Fibroblast of the conjunctiva (primary cell): ENCODE measurements at regions not wholly inside any gene's neighbourhood (a gene's known extent, or its start where the extent isn't known, plus 50 kb on each side); places are given as distances from the start of the nearest gene placed in this dataset.

Experiments used
- DNase-seq: peaks from one replicate; pipeline ENCODE4 v3.0.0-alpha.2; 2010; ENCODE audit warnings: low read depth

GRCh38 chr11:127640561-127641451 is 640.2 kb upstream of the KIRREL3 start:
- DNase-seq: no peak

GRCh38 chr11:127639916-127640315 is 639.3 kb upstream of the KIRREL3 start:
- no peak for DNase-seq

GRCh38 chr11:127632976-127633680 is 632.6 kb upstream of the KIRREL3 start:
- DNase-seq: no peak

- no peak for DNase-seq
Observed at GRCh38 chr11:127632546-127632945, 632.0 kb upstream of the KIRREL3 start.

GRCh38 chr11:127631974-127632373 is 631.4 kb upstream of the KIRREL3 start:
- no peak for DNase-seq

- no peak for DNase-seq
Observed at GRCh38 chr11:127629200-127629599, 628.6 kb upstream of the KIRREL3 start.

- DNase-seq: no peak
Observed at GRCh38 chr11:127628458-127628785, 627.9 kb upstream of the KIRREL3 start.

- no peak for DNase-seq
Observed at GRCh38 chr11:127627629-127628457, 627.3 kb upstream of the KIRREL3 start.

- no peak for DNase-seq
Observed at GRCh38 chr11:127627204-127627603, 626.6 kb upstream of the KIRREL3 start.

- no peak for DNase-seq
Observed at GRCh38 chr11:127625402-127625801, 624.8 kb upstream of the KIRREL3 start.

- no peak for DNase-seq
Observed at GRCh38 chr11:127624306-127624856, 623.8 kb upstream of the KIRREL3 start.

- DNase-seq: no peak
Observed at GRCh38 chr11:127622686-127623085, 622.1 kb upstream of the KIRREL3 start.

GRCh38 chr11:127620671-127621070 is 620.1 kb upstream of the KIRREL3 start:
- no peak for DNase-seq

- no peak for DNase-seq
Observed at GRCh38 chr11:127619946-127620345, 619.4 kb upstream of the KIRREL3 start.

GRCh38 chr11:127618721-127619120 is 618.2 kb upstream of the KIRREL3 start:
- no peak for DNase-seq

GRCh38 chr11:127616158-127616557 is 615.6 kb upstream of the KIRREL3 start:
- no peak for DNase-seq

- DNase-seq: no peak
Observed at GRCh38 chr11:127612607-127613006, 612.0 kb upstream of the KIRREL3 start.

GRCh38 chr11:127609025-127609773 is 608.6 kb upstream of the KIRREL3 start:
- no peak for DNase-seq

- no peak for DNase-seq
Observed at GRCh38 chr11:127607487-127608085, 607.0 kb upstream of the KIRREL3 start.

- DNase-seq: no peak
Observed at GRCh38 chr11:127601578-127601977, 601.0 kb upstream of the KIRREL3 start.

GRCh38 chr11:127600674-127601073 is 600.1 kb upstream of the KIRREL3 start:
- DNase-seq: no peak
